ENCODE measurements at regions not wholly inside any gene's neighbourhood (a gene's known extent, or its start where the extent isn't known, plus 50 kb on each side); places are given as distances from the start of the nearest gene placed in this dataset.

DNA sequence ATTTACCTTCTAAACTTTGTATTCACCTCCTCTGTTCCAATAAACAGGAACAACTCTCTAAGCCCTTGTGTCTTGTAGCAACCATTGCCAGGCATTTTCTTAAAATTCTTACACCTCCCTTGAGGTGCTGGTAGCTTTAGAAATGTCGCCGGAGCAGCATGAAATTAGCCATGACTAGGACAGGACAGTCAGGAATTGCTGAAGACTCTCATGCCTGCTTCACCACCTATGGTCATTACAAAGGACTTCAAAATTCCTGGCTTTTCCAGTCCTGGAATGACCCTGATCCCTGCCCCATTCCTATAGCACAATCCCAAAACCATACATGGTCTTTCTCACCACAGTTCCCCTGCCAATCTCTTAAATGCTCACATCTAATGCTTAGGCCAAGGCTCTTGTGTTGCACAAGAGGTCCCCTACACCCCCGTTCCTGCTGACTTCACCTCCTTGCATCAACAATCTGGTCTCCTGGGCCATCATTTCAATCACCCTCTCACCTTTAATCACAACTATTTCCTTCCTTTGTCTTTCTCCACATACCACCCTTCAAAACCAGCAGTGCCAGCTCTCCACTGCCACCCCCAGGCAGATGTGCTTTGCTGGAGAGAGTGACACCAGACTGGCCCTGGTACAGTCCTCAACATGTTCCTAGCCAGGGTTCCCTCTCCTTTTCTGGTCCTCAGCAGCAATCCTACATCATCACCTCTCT is 113.2 kb upstream of the TJP1 start (continued):
- TF ChIP-seq, protein P1, sequence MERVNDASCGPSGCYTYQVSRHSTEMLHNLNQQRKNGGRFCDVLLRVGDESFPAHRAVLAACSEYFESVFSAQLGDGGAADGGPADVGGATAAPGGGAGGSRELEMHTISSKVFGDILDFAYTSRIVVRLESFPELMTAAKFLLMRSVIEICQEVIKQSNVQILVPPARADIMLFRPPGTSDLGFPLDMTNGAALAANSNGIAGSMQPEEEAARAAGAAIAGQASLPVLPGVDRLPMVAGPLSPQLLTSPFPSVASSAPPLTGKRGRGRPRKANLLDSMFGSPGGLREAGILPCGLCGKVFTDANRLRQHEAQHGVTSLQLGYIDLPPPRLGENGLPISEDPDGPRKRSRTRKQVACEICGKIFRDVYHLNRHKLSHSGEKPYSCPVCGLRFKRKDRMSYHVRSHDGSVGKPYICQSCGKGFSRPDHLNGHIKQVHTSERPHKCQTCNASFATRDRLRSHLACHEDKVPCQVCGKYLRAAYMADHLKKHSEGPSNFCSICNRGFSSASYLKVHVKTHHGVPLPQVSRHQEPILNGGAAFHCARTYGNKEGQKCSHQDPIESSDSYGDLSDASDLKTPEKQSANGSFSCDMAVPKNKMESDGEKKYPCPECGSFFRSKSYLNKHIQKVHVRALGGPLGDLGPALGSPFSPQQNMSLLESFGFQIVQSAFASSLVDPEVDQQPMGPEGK (CRISPR knock-in tag; IDR thresholded peaks at IDR 0.05; ENCODE audit: borderline replicate concordance), result no peak
- TF ChIP-seq OSR1 (CRISPR knock-in tag; IDR thresholded peaks at IDR 0.05), result no peak
- TF ChIP-seq ISL1 (CRISPR knock-in tag; IDR thresholded peaks at IDR 0.05), result no peak
- no peak for TF ChIP-seq ZFP3 (CRISPR knock-in tag; IDR thresholded peaks at IDR 0.05)

DNA sequence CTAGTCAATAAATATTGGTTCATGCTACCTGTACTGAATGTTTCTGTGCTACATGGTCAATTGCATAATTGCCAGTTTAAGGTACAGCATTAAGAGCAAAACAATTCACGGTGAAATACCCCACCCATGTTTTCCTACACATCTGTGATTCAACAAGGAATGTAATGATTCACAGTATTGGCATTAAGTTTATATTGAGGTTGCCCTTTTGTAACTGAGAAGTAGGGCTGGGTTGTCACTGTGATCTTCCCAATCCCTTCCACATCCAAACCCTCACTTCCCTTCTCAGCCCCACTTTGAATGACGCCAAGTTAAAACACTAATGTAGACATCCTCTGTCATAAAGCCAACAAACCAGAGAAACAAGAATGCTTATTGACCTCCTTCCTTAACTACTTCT is 112.0 kb upstream of the TJP1 start:
- TF ChIP-seq SNAI2 (CRISPR knock-in tag; IDR thresholded peaks at IDR 0.05), result no peak
- no peak for TF ChIP-seq ZNF8 (CRISPR knock-in tag; IDR thresholded peaks at IDR 0.05)
- no peak for TF ChIP-seq CSDC2 (CRISPR knock-in tag; IDR thresholded peaks at IDR 0.05)
- ATAC-seq, result no peak

DNA sequence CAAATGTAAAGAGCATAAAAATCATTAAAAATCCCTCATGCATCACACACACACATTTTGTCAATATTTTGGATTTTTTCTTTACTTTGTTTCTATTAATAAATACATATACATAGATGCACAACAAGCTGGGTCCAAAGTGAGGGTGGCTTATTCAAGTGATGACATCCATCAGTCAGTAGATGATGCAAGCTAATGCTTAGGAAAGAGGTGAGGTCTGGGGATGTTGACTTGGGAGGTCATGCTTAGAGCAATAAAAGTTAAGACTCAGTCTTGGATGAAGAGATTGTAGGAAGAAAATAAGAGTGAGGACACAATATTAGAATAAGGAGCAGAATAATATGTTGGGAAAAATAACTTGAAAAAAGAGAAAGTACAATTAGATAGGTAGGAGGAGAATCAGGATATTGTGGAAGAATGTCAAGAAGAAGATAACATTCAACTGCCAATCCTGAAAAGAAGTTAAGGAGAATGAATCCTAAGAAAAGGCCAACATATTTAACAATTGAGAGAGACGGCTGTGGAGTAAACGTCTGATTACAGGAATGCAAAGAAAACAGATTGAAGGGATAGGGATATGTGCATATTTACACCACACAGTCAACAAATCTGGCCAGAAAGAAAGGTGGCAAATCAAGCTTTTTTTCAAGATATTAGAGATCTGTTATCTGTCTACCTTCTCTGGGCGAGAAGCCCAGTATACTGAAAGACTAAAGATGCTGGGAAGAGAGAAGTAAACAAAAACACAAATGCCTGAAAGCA is 111.0 kb upstream of the TJP1 start:
- no peak for ATAC-seq
- TF ChIP-seq ZNF70 (CRISPR knock-in tag; IDR thresholded peaks at IDR 0.05) (no peak), ZFP30 (CRISPR knock-in tag; IDR thresholded peaks at IDR 0.05) (no peak), ZNF565 (CRISPR knock-in tag; conservative IDR thresholded peaks at IDR 0.05; ENCODE audit: low read depth) (no peak), GLIS3 (CRISPR knock-in tag; IDR thresholded peaks at IDR 0.05) (no peak), CSDC2 (CRISPR knock-in tag; IDR thresholded peaks at IDR 0.05) (no peak), ZFP3 (CRISPR knock-in tag; IDR thresholded peaks at IDR 0.05) (no peak), ZNF8 (CRISPR knock-in tag; IDR thresholded peaks at IDR 0.05) (no peak), ZC3H10 (CRISPR knock-in tag; IDR thresholded peaks at IDR 0.05) (no peak), ISL1 (CRISPR knock-in tag; IDR thresholded peaks at IDR 0.05) (no peak), PPARA (CRISPR knock-in tag; IDR thresholded peaks at IDR 0.05; ENCODE audit: borderline replicate concordance) (no peak), RARB (CRISPR knock-in tag; IDR thresholded peaks at IDR 0.05) (no peak), SNAI2 (CRISPR knock-in tag; IDR thresholded peaks at IDR 0.05) (no peak), ARNTL (CRISPR knock-in tag; IDR thresholded peaks at IDR 0.05; ENCODE audit: borderline replicate concordance, low read depth) (no peak)
- TF ChIP-seq, protein P2, sequence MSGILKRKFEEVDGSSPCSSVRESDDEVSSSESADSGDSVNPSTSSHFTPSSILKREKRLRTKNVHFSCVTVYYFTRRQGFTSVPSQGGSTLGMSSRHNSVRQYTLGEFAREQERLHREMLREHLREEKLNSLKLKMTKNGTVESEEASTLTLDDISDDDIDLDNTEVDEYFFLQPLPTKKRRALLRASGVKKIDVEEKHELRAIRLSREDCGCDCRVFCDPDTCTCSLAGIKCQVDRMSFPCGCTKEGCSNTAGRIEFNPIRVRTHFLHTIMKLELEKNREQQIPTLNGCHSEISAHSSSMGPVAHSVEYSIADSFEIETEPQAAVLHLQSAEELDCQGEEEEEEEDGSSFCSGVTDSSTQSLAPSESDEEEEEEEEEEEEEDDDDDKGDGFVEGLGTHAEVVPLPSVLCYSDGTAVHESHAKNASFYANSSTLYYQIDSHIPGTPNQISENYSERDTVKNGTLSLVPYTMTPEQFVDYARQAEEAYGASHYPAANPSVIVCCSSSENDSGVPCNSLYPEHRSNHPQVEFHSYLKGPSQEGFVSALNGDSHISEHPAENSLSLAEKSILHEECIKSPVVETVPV (CRISPR knock-in tag; IDR thresholded peaks at IDR 0.05), result no peak
- TF ChIP-seq, protein P3, sequence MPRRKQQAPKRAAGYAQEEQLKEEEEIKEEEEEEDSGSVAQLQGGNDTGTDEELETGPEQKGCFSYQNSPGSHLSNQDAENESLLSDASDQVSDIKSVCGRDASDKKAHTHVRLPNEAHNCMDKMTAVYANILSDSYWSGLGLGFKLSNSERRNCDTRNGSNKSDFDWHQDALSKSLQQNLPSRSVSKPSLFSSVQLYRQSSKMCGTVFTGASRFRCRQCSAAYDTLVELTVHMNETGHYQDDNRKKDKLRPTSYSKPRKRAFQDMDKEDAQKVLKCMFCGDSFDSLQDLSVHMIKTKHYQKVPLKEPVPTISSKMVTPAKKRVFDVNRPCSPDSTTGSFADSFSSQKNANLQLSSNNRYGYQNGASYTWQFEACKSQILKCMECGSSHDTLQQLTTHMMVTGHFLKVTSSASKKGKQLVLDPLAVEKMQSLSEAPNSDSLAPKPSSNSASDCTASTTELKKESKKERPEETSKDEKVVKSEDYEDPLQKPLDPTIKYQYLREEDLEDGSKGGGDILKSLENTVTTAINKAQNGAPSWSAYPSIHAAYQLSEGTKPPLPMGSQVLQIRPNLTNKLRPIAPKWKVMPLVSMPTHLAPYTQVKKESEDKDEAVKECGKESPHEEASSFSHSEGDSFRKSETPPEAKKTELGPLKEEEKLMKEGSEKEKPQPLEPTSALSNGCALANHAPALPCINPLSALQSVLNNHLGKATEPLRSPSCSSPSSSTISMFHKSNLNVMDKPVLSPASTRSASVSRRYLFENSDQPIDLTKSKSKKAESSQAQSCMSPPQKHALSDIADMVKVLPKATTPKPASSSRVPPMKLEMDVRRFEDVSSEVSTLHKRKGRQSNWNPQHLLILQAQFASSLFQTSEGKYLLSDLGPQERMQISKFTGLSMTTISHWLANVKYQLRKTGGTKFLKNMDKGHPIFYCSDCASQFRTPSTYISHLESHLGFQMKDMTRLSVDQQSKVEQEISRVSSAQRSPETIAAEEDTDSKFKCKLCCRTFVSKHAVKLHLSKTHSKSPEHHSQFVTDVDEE (CRISPR knock-in tag; IDR thresholded peaks at IDR 0.05), result no peak
- TF ChIP-seq, protein P4, sequence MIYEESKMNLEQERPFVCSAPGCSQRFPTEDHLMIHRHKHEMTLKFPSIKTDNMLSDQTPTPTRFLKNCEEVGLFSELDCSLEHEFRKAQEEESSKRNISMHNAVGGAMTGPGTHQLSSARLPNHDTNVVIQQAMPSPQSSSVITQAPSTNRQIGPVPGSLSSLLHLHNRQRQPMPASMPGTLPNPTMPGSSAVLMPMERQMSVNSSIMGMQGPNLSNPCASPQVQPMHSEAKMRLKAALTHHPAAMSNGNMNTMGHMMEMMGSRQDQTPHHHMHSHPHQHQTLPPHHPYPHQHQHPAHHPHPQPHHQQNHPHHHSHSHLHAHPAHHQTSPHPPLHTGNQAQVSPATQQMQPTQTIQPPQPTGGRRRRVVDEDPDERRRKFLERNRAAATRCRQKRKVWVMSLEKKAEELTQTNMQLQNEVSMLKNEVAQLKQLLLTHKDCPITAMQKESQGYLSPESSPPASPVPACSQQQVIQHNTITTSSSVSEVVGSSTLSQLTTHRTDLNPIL (CRISPR knock-in tag; IDR thresholded peaks at IDR 0.05; ENCODE audit: low read depth), result no peak
- TF ChIP-seq, protein P5, sequence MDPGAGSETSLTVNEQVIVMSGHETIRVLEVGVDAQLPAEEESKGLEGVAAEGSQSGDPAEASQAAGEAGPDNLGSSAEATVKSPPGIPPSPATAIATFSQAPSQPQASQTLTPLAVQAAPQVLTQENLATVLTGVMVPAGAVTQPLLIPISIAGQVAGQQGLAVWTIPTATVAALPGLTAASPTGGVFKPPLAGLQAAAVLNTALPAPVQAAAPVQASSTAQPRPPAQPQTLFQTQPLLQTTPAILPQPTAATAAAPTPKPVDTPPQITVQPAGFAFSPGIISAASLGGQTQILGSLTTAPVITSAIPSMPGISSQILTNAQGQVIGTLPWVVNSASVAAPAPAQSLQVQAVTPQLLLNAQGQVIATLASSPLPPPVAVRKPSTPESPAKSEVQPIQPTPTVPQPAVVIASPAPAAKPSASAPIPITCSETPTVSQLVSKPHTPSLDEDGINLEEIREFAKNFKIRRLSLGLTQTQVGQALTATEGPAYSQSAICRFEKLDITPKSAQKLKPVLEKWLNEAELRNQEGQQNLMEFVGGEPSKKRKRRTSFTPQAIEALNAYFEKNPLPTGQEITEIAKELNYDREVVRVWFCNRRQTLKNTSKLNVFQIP (CRISPR knock-in tag; IDR thresholded peaks at IDR 0.05; ENCODE audit: borderline replicate concordance, low read depth), result no peak
- TF ChIP-seq, protein P1 (CRISPR knock-in tag; IDR thresholded peaks at IDR 0.05; ENCODE audit: borderline replicate concordance), result no peak
